ENCODE measurements at regions not wholly inside any gene's neighbourhood (a gene's known extent, or its start where the extent isn't known, plus 50 kb on each side); places are given as distances from the start of the nearest gene placed in this dataset.
A peak's percentile ranks its signal among the peaks of the same experiment; 100 is the strongest.

DNA sequence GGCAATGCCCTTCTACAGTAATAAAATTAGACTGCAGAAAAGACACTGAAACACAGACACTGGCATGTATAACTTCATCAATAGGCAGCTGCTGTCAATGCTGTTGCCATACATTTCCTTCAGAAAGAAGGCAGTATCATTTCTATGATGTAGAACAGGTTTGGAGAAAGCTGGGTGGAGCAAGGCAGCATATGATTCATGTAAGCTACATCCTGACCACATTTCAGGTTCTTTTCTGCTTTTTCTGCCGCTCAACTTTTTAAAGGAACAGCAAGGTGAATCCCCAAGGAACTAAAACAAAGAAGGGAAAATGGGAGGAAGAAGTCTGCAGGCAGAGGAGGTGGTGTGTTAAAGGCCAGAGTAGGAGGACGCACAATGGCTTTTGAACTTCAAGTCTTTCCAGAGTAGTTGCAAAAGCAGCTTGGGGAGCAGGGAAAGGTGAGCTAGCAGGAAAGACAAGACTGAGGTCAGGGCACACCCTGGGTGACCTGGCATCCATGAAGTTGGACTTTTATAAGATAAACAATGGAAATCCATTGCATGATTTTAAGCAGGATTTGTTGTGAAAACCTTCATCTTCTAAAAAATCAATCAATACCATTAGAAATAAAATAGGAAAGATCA, 142.1 kb downstream of the MED10 start:
- DNase-seq (ENCODE audit: low spot score): no peak

DNA sequence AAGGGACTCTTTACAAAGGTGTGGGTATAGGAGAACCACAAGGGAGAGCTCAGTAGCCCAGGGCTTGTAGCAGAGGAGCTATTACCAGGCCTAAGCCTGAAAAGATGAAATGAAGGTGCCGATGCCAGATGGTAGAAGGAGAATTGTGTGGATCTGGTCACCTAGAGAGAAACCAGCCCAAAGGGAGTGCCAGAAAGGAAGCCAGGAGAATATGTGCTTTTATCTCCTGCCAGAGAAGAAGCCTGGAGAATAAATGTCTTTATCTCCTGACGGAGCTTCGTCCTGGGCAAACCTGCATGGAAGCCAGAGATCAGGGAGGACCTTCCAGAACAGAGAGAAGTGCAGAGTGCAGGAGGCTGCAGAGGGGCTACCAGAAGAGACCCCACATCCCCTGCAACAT, 142.6 kb downstream of the MED10 start:
- DNase-seq (ENCODE audit: low spot score): no peak

DNA sequence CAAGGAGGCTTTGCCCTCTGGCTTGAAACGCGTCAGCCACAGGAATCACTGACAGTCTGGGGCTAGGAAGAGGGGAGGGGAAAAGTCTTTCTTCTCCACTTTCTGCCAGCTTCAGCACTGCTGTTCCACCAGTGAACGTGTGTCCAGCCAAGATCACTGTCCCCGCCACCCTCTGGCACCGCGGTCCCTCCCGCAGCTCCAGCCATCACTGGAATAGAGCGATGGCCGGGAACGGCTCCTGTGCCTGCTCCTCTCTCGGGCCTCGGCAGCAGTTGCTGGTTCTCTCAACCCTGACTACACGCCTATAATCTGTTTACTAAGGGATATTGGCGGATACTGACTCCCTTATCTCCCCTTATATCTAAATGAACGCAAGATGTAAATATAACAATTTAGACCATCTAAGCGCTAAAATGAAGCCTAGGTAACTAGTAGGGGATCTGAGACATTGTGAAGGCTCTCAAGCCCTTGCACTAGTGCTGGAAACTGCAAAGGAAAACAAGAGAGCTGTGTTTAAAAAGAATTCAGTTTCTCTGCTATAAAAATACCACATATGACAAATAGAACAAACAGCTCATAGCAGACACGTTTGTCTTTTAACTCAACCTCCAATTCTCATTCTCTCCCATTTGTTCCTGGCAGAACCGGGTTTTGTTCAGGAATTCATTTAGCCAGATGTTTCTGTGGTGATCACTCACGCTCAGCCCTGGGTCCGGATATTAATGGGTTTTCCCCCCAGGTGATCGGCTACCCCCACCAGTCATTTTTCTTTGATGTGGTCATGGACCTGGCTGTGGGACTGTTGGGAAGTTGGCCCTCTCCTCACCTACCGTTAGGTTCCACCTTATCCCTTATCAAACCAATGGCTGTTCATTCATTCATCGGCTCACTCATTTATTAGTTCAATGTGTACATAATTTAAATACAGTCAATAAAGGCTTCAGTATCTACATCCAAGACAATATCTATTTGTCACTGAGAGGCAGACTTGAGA, 149.8 kb downstream of the MED10 start:
- DNase-seq (ENCODE audit: low spot score): no peak

DNA sequence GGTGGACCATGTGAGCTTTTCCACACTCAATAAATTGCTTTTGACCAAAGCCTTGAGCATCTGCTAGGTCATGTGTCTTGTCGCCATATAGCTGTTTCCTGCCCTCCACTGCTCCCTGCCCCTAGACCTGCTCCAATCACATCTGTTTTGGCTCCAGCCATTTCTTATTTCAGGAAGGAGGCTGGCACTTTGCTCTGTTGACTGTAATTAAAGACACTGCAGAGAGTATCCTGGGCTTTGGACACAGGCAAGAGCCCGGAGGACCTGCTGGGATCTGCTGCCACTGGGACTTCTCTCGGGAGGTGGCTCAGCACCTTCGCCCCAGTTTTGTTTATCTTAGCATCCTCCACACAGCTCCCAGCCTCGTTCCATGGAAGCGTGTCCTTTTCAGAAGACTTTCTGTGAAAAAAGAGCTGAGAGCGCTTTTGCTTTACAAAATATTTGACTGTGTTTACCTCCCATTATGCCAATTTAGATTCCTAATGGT, 153.2 kb downstream of the MED10 start:
- no peak for DNase-seq (ENCODE audit: low spot score)

DNA sequence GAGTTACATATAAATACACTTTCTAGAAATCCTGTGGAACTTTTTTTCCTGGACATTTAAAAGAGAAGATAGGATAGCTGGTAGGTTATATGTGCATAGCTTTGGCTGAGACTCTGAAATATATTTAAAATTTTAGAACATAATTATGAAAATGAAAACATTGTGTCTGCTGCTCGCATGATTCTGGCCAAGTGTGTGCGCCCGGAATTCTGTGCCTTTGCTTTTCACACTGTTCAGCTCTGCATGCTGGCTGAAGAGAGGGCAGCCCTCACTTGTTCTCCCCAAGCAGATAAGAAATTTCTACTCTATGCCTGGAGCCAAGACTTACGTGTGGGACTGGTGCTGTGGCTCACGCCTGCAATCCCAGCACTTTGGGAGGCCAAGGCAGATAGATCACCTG, 153.9 kb downstream of the MED10 start:
- no peak for DNase-seq (ENCODE audit: low spot score)

DNA sequence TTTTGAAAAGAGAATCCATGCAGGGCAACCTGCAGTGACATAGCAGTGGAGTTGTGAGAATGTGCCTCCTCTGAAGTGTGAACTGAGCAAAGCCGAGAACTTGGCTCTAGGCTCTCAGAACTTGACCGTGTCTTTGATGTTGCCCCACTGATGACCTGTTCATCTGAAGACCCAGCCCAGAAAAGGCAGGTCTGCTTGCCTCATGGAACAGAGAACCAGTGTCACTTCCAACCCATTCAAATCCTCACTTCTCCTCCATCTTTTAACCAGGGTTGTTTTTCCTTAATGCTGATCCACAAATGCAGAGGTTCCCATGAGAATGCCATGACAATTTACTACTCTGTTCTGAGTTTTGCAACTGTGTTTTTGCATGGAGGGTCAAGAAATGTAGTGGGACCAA, 155.4 kb downstream of the MED10 start:
- no peak for DNase-seq (ENCODE audit: low spot score)

DNA sequence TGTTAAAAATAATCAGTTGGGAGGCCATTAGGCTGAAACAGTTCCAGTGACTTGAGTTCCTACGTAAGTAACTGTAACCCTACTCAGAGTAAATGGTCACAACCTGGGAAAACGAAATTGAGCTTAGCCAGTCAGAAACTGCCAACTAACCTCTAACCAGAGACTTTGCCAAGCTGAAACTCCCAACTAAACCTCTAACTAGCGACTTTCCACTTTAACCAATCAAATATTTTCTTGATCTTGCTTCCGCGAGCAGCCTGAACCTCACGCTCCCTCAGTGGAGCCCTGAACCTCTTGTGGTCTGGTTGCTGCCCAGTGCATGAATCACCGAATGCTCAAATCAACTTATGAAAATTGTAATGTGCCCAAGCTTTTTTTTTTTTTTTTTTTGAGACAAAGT, 156.2 kb downstream of the MED10 start:
- DNase-seq (ENCODE audit: low spot score): no peak

DNA sequence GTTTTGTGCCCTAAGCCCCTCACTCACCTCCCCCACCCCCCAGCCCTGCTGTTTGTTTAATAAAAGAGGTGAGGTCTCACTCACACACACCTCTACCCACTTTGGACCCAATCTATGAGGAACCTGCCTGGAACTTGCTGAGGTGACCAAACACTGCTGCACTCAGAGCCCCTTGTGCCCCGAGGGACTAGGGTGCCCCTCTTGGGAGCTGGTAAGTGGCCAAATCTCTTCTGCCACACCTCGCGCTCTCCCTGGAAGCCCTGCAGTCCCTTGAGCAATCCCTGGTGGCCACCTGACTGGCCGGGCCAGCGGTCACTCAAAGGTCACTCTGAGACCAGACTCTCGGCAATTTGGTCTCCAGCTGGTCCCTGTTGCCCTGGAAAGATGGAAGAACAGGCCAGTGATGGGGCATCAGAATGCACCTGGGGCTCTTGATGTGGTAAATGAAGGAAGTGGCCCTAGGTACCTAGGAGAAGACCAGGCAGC, 157.2 kb downstream of the MED10 start:
- no peak for DNase-seq (ENCODE audit: low spot score)

DNA sequence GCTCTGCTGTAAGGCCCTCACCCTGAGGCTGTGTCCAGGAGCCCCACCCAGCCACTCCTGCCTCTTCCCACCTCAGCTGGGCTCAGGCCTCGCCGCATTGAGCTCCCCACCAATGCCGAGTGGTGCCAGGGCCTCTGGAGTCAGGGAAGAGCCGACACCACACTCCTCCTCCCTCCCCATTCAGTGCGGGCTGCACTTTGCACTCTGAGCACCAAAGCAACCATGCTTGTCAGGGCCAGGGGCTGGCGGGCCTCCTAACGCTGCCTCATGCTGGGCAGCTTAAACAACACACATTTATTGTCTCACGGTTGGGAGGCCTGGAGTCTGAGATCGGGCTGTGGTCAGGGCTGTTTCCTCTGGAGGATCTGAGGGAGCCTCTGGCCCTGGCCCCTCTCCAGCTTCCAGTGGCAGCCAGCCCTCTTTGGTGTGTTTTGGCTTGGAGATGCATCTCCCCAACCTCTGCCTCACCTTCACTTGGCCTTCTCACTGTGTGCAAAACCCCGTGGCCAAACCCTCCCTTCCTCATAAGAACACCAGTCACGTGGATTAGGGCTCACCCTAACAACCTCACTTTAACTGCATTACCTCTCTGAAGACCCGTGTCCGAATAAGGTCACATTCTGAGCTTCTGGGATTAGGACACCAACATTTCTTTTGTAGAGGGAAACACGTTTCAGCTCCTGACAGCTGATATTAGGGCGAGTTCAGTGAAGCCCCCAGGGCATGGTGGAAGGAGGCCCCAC, 157.8 kb downstream of the MED10 start:
- DNase-seq (ENCODE audit: low spot score): no peak

DNA sequence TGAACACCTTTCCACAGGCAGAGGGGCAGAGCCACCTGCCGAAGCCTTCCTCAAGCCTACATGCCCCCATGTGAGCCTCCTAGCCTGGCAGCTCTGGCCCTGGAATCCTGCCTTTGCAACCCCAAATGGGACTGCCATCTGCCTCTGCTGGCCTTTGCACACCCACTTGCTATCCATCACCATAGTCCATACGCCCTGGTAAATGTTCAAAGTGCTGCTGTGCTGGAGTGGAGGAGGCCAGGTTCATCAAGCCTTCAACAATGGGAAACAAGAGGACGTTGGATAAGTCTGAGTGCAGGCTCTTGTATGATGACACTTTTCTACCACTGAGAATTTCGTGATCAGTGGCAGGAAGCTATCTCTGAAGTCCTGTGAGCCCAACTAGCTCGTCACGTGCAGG, 159.8 kb downstream of the MED10 start:
- DNase-seq (ENCODE audit: low spot score): no peak

DNA sequence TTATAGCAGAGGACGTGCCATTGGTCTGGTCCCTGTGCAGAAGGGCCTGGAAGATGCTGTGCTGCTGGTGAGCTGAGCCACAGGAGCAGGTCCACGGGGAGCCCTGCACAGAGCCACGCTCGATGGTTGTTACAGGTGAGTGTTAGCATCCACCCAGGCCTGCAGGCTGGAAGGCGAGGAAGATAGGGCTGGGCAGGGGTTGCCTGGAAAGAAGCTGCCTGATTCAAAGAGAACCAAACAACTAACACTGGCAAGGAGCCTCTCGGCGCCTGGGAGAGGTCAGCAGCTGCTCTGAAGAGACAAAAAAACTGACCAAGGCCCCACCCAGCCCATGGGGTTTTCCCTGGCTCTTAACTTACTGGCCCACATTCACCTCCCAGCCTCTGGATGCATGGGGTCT, 160.2 kb downstream of the MED10 start:
- no peak for DNase-seq (ENCODE audit: low spot score)

DNA sequence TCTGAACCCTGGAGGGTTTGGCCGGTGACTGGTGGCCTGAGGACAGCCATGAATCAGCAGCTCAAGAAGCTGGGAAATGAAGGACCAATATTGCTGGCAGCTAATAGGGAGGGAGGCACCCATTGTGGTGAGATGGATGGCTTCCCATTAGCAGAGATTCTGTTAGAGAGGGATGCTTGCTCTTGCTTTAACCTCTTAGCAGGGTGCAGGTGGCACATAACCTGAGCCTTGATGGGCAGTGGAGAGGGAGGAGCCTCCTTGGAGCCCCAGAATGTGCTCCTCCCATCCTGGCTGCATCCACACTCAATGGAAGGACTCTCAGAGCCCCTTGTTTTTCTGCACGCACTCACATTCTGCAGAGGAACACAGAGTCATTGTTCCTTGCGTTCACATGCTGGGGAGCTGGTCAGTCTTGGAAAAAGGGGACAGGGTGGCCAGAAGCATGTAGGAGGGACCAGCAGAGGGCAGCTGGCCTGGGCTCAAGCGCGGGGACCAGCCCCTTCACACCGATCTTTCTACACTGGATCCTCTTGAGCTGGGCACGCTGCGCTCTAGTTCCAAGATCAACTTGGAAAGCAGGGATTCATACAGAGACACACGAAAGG, 161.8 kb downstream of the MED10 start:
- DNase-seq (ENCODE audit: low spot score): no peak

DNA sequence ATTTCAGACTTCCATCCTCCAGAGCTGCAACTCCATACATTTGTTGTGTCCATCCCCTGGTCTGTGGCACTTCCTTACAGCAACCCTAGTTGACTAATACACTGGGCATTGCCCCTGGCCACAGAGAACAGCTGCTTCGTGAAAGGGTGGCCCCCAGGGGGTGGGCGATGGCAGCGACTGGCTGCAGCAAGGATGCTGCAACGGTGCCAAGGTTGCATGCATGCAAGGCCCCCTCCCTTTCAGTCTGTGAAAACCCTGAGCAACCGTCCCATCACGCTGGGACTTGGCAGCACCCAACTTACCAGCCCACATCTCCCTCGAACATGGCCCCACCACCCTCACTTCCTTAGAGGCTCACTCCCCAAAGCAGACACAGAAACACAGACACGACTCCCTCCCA, 162.5 kb downstream of the MED10 start:
- DNase-seq (ENCODE audit: low spot score): no peak

DNA sequence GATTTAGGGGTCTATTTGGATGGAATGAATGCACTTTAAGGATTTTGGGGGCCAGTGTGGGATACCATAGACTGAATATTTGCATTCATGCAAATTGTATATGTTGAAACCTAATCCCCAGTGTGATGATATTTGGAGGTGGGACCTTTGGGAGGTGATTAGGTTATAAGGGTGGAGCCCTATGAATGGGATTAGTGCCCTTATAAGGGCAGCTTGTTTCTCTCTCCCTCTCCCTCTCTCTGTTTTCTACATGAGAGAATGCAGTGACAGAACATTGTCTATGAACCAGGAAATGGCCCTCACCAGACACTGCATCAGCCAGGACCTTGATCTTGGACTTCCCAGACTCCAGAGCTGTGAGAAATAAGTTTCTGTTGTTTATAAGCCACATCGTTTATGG, 166.1 kb downstream of the MED10 start:
- no peak for DNase-seq (ENCODE audit: low spot score)

DNA sequence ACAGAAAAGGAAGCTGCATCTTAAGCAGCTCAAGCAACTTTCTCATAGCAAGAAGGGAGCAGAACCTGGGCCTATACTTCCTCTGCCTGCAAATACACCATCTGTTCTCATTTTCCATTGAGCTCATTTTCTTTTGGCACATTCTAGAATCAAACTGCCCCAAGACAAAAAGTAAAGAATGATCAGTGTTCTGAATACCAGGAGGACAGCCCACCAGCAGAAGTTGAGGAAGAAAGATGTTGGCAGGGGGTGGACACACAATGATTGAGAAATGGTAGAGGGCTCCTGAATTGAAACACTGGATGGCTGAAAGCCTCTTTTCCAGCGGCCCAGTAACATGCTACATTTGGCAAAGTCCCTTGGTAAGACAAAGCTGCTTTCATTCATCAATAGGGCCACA, 171.8 kb downstream of the MED10 start:
- no peak for DNase-seq (ENCODE audit: low spot score)

DNA sequence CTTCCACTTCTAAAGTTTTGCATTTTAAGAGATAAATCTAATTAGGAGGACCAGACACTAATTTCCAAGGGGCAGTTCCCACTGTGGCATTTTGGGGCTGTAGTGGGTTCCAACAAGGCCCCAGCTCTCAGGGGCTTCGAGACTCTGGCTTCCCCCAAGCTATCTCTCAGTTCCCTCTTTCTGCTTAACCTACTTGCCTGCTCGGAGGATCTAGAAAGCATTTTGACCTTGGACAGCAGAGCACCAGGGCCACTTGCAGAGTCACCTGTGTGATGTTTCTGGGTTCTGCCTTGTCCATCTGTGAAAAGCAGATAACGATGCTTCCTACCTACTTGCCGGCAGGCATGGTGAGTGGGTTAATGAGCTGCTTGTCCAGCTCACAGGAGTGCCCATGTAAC, 175.4 kb downstream of the MED10 start:
- no peak for DNase-seq (ENCODE audit: low spot score)

DNA sequence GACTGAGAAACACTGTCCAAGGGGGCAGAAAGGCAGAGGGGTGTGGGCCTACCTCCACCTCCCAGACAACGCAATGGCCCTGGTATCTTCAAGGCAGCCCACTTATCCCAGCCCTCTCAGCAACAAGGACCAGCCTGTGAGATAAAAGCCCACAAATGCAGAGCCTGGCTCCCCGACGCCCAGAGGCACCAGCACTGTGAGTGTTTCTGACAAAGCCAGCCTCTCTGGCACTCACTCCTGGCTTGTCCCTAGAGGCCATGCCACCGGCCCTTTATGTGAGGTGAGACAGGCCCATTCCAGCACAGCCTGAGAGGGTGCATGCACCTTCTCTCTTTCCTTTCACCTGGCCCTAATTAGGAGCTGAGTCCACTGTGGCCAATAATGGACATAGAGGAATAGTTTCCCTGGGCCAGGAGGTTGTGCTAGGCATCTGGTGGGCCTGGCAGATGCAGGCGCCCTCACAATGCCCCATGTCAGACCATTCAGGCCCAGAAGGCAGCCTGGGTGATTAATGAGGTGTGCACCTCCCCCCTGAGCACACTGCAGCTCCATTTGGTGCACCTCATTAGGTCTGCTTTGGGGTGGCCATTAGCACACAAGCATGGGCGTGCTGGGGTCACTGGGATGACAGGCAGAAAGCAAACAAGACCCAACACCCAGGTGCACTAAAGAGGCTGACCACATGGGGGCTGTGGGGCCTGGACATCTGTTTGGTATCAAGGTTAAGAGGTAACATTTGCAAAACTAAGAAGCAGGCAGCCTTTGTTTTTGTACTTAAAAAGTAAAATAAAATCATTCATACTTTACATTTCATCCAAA, 176.0 kb downstream of the MED10 start:
- no peak for DNase-seq (ENCODE audit: low spot score)

DNA sequence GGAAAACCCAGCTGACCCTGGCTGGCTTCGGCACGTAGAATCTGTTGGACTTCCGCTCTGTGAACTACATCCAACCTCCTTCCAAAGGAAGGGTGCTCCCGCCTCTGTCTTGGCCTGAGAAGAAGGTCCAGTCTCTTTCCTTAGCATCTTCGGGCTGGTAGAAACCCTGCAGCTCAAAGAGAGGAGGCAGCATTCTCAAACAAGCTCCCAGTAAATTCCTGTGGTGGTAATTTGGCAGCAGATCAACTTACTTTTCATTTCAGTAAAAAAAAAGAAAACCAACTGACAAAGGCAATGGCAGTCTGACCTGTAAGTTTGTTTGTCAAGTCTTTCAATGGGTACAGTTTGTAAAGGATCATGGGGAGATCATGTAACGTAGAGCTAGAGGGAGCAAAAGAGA, 176.7 kb downstream of the MED10 start:
- DNase-seq (ENCODE audit: low spot score): no peak

DNA sequence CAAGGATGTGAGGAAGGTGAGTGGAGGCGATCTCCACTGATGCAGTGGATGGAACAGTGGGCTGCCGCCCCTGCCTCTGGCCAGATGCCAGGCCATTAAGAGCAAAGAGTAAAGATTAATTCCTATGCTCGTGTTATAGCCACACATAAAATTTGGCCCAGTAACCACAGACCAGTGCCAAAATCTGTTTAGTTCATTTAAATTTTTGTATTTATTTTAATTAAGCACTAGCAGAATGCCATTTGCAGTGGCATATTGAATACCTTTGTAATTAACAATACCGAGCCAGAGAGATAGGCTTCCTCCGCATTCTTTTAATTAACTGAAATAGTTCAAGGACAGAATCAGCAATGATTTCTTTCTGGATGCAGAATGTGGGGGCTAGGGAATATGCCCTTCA, 179.8 kb downstream of the MED10 start:
- no peak for DNase-seq (ENCODE audit: low spot score)

DNA sequence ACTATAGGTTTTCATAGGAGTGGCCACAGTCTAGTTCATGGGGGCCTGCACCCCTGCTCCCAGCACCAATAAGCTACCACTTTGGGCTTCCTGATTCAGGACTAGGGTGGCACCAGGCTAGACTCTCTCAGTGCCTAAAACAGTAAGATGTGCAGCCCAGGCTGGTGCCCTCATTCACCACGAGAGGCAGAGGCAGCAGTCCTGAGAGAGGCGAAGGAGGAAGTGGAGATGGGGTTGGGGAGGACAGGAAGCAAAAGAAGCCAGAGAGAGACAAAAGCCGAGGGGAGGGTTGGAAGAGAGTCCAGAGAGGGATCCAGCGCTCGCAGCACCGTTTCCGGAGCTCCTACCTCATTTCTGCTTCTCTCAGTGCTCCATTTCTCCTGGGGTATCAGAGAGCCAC, 180.9 kb downstream of the MED10 start:
- DNase-seq (ENCODE audit: low spot score): no peak

DNA sequence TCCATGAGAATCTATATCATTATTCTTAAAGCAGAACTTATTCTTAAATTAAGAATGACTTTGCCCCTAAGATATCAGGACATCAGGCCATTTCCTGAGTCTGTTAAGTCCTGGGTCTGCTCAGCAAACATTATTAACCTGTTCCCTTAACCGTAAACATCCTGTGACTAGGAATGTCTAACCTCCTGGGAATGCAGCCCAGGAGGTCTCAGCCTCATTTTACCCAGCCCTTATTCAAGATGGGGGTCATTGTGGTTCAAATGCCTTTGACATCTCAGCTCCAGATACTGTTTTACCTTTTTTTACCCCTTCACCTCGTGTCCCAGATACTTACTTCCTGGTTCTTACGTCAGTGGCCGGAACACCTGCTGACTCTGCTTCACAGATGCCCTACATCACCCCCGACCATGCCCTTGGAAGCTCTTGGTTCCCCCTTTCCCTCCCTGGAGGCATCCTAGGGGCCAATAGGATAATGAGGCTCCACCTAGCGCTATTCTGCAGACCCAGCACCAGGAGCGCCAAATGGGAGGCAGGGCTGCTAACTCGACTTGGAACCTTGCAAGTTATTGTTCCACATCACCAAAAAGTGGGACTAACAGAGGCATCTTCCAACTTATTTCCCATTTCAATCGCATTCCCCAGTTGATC, 182.5 kb downstream of the MED10 start:
- peak; percentile 62 for DNase-seq (ENCODE audit: low spot score)
